DMS79 (cell line): ENCODE measurements at regions not wholly inside any gene's neighbourhood (a gene's known extent, or its start where the extent isn't known, plus 50 kb on each side); places are given as distances from the start of the nearest gene placed in this dataset.

ENCODE experiments used
- DNase-seq: peaks from one replicate; lab custom pipeline; 2025; lab: John Stamatoyannopoulos, UW

- no peak for DNase-seq
Observed at GRCh38 chr17:56096026-56096810, 57.1 kb upstream of the ANKFN1 start.

GRCh38 chr17:56098746-56099145 lies 54.5 kb upstream of the ANKFN1 start:
- no peak for DNase-seq

GRCh38 chr17:56099649-56100048 lies 53.6 kb upstream of the ANKFN1 start:
- no peak for DNase-seq
